Naive B cell (primary cell): ENCODE measurements at regions not wholly inside any gene's neighbourhood (a gene's known extent, or its start where the extent isn't known, plus 50 kb on each side); places are given as distances from the start of the nearest gene placed in this dataset.
"Not testable (repeated sequence)": the region's sequence is repeated elsewhere in the genome, so short reads cannot be mapped to it uniquely, and the experiment has no call there.

Experiments
- ATAC-seq, 2 donors: fragments of 150-1000 bp; cut with Tn5 transposase; 2 replicates each; pipeline ENCODE4 v1.10.0; 2021; ENCODE audit warnings: low read depth in 2 of 2, mild to moderate bottlenecking in 2 of 2, moderate library complexity in 2 of 2
- DNase-seq: peaks from one replicate; pipeline ENCODE4 v3.0.0; 2022
- H3K27ac Mint-ChIP-seq, 6 donors: one replicate each; pipeline ENCODE4 v1.8.0; 2020 to 2022; ENCODE audit warnings: mild to moderate bottlenecking in 6 of 6, mixed read lengths in 6 of 6, moderate library complexity in 5 of 6, inconsistent platforms in 2 of 6
- H3K27me3 Mint-ChIP-seq, 3 donors: one replicate each; pipeline ENCODE4 v1.8.0; 2021 to 2022; ENCODE audit warnings: mixed read lengths in 3 of 3, mild to moderate bottlenecking in 1 of 3
- H3K36me3 Mint-ChIP-seq, 2 donors: one replicate each; pipeline ENCODE4 v1.8.0; 2020 to 2022; ENCODE audit warnings: mixed read lengths in 2 of 2, inconsistent platforms in 1 of 2, mild to moderate bottlenecking in 1 of 2
- H3K4me1 Mint-ChIP-seq, 3 donors: one replicate each; pipeline ENCODE4 v1.8.0; 2020 to 2022; ENCODE audit warnings: mixed read lengths in 3 of 3, inconsistent platforms in 1 of 3, mild to moderate bottlenecking in 1 of 3, moderate library complexity in 1 of 3
- H3K4me3 Mint-ChIP-seq, 8 donors: one replicate each; pipeline ENCODE4 v1.8.0; 2020 to 2022; ENCODE audit warnings: mild to moderate bottlenecking in 8 of 8, mixed read lengths in 8 of 8, moderate library complexity in 8 of 8, inconsistent platforms in 2 of 8
- H3K9me3 Mint-ChIP-seq, 7 donors: one replicate each; pipeline ENCODE4 v1.8.0; 2020 to 2022; ENCODE audit warnings: mixed read lengths in 7 of 7, mild to moderate bottlenecking in 5 of 7, inconsistent platforms in 2 of 7, moderate library complexity in 1 of 7

DNA sequence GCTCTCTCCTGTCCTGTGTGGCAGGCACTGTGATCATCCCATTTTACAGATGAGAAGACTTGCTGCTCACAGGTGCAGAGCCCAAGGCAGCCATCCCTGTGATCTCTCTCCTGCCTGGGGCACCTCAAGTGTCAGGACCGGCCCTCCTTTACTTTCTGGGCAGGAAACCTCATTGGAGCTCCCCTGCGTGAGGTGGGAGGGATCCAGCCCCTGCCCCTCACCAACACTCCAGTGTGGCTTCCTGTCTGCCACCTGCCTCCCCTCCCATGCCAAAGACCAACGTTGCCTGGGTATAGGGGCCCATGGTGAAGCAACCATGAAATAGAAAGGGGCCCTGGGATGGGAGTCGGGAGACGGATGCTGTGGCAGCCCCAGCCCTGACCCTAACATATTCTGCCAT is 91.2 kb upstream of the MYL10 start:
- peaks cover 0 to 6% (median 3%) of the 10 kb centered on the region in 3 donors for H3K4me1 Mint-ChIP-seq
- no peak for ATAC-seq
- H3K27me3 Mint-ChIP-seq, result peaks cover 0 to 10% (median 0%) of the 10 kb centered on the region in 3 donors
- peaks cover 0 to 7% (median 4%) of the 10 kb centered on the region in 7 donors for H3K9me3 Mint-ChIP-seq
- H3K36me3 Mint-ChIP-seq, result no peaks in the 10 kb centered on the region
- no peak overlapping the region for H3K27ac Mint-ChIP-seq
- no peak for DNase-seq
- H3K4me3 Mint-ChIP-seq, result no peak overlapping the region

DNA sequence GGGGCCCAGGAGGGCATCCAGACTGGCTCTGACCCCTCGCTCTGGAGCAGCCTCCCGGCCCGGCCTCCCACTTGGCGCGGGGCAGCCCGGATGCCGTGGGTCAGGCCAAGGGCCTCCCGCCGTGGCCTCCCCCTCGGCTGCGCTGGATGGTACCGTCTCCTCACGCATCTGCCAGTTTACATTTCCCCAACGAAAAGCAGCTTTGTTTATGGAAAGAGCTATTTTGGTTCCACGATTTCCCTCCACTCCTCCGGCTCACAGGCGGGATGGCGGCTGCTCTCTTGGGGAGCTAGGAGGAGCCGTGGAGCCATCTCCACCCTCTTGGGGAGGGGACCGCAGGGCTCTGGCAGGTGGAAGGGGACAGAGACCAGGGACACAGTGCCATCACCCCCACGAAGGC is 93.2 kb upstream of the MYL10 start:
- Mint-ChIP-seq H3K4me3 (no peak overlapping the region), H3K27ac (no peak overlapping the region), H3K36me3 (no peaks in the 10 kb centered on the region), H3K27me3 (peaks cover 0 to 10% (median 0%) of the 10 kb centered on the region in 3 donors), H3K9me3 (peaks cover 0 to 7% (median 4%) of the 10 kb centered on the region in 7 donors), H3K4me1 (peaks cover 0 to 6% (median 3%) of the 10 kb centered on the region in 3 donors)
- ATAC-seq (no peak), DNase-seq (no peak)

DNA sequence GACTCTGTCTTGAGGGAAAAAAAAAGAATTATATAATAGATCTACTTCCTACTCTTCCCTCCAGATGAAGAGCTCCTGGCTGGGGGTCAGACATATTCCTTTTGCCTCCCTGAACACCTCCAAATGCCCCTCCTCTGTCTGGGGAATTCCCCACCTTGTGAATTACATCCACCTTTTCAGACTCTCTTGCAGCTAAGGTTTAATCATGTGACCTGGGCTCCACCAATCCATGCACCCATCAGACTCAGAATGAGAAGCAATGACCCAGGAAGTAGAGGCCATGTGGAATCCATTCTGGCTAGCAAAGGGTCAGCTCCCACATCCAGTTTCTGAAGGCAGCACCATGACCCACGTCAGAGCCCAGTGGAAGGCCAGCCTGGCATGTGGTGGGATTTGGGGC is 93.6 kb upstream of the CUX1 start:
- Mint-ChIP-seq H3K27me3 (peaks cover 0 to 6% (median 0%) of the 10 kb centered on the region in 3 donors), H3K4me1 (no peaks in the 10 kb centered on the region), H3K36me3 (no peaks in the 10 kb centered on the region), H3K4me3 (no peak overlapping the region), H3K9me3 (peaks cover 0 to 7% (median 4%) of the 10 kb centered on the region in 7 donors), H3K27ac (no peak overlapping the region)
- ATAC-seq (no peak), DNase-seq (no peak)

DNA sequence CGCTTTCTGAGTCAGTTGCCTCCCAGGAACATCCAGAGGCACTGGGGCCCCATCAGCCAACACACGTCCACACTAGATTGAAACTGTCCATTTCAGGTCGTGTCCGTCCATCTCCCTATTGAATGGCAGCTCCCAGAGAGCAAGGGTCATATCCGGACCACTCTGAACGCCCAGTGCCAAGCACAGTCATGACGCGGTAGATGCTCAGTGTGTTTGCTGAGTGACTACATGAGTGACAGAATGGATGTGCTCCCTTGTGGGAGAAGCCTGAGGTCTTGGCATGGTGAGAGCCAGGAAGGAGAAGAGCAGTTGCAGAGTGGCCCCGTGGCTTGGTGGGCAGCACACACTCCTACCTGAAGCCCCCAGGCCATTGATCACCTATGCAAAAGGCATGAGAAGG is 92.5 kb upstream of the CUX1 start:
- ATAC-seq (no peak), DNase-seq (no peak)
- no peaks in the 10 kb centered on the region for H3K36me3 Mint-ChIP-seq
- no peak overlapping the region for H3K4me3 Mint-ChIP-seq
- H3K4me1 Mint-ChIP-seq, result no peaks in the 10 kb centered on the region
- H3K9me3 Mint-ChIP-seq, result peaks cover 0 to 7% (median 4%) of the 10 kb centered on the region in 7 donors
- H3K27me3 Mint-ChIP-seq, result no peaks in the 10 kb centered on the region
- peak overlapping the region in 1 of 6 donors; percentile 33 for H3K27ac Mint-ChIP-seq

DNA sequence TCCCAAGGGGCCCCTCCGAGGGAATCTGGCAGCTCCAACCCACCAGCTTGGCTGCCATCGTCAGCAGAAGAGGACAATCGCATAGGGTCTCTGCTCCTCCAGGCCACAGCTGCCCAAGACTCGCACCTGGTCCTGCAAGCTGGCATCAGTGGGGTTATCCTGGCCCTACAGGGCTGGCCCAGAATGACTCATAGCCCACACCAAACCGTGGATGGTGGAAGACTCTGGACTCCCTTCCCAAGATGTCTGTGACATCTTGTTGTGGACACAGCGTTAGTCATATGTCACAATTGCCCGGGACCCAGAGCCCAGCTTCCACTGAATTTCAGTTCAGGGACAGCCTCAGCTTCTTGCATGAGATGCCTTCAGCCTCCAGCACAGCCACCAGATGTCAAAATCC is 91.5 kb upstream of the CUX1 start:
- ATAC-seq (no peak), DNase-seq (no peak)
- Mint-ChIP-seq H3K4me1 (no peaks in the 10 kb centered on the region), H3K9me3 (peaks cover 0 to 7% (median 4%) of the 10 kb centered on the region in 7 donors), H3K36me3 (no peaks in the 10 kb centered on the region), H3K4me3 (no peak overlapping the region), H3K27me3 (no peaks in the 10 kb centered on the region), H3K27ac (no peak overlapping the region)

DNA sequence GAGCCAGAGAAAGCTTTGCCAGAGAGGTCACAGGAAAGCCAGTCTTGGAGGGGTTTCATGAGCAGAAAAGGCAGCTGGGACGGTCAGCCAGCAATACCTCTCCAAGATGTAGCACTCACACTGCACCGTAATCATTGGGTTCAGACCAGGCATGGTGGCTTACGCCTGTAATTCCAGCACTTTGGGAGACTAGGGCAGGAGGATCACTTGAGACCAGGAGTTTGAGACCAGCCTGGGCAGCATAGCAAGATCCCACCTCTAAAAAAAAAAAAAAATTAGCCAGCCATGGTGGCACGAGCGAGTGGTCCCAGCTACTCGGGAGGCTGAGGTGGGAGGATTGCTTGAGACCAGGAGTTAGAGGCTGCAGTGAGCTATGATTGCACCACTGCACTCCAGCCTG is 90.2 kb upstream of the CUX1 start:
- Mint-ChIP-seq H3K4me3 (no peak overlapping the region), H3K9me3 (peaks cover 0 to 7% (median 4%) of the 10 kb centered on the region in 7 donors), H3K4me1 (peaks cover 0 to 3% (median 0%) of the 10 kb centered on the region in 3 donors), H3K36me3 (no peaks in the 10 kb centered on the region), H3K27me3 (peaks cover 0 to 9% (median 0%) of the 10 kb centered on the region in 3 donors), H3K27ac (peak overlapping the region in 1 of 6 donors; percentile 49)
- DNase-seq (no peak), ATAC-seq (no peak)

DNA sequence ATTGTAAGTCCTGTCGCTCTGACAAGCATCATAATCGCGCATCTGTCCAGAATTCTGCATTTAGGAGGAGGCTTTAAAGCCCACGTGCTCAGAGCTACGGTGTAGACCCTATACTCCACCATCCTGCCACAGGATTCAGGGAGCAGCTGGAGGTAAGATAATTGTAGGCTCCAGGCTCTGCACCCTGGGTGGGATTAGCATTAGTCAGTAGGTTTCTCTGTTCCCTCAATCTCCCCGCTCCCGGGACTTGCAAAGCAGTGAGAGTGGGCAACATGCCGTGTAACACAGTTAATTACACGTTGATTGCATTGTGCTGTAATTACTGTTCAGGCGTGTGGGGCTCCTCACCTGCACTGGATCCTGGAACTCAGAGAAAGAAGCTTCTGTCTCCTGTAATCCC is 89.3 kb upstream of the CUX1 start:
- Mint-ChIP-seq H3K27ac (peak overlapping the region in 1 of 6 donors; percentile 49), H3K36me3 (no peaks in the 10 kb centered on the region), H3K27me3 (peaks cover 0 to 10% (median 0%) of the 10 kb centered on the region in 3 donors), H3K4me1 (peaks cover 0 to 3% (median 0%) of the 10 kb centered on the region in 3 donors), H3K4me3 (no peak overlapping the region), H3K9me3 (peaks cover 0 to 7% (median 3%) of the 10 kb centered on the region in 7 donors)
- ATAC-seq (no peak), DNase-seq (no peak)

DNA sequence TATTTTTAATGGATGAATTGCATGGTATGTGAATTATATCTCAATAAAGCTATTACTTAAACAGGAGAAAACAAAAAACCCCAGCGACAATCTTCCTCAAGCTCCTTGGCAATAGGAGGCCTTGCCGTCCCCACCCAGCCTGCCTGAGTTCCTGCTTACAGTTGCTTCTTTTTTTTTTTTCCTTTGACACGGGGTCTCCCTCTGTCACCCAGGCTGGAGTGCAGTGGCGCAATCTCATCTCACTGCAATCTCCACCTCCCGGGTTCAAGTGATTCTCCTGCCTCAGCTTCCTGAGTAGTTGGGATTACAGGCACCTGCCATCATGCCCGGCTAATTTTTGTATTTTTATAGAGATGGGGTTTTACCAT is 88.6 kb upstream of the CUX1 start:
- H3K27me3 Mint-ChIP-seq, H3K27ac Mint-ChIP-seq, ATAC-seq, DNase-seq, H3K4me1 Mint-ChIP-seq, H3K4me3 Mint-ChIP-seq, H3K9me3 Mint-ChIP-seq, H3K36me3 Mint-ChIP-seq: not testable (repeated sequence)

DNA sequence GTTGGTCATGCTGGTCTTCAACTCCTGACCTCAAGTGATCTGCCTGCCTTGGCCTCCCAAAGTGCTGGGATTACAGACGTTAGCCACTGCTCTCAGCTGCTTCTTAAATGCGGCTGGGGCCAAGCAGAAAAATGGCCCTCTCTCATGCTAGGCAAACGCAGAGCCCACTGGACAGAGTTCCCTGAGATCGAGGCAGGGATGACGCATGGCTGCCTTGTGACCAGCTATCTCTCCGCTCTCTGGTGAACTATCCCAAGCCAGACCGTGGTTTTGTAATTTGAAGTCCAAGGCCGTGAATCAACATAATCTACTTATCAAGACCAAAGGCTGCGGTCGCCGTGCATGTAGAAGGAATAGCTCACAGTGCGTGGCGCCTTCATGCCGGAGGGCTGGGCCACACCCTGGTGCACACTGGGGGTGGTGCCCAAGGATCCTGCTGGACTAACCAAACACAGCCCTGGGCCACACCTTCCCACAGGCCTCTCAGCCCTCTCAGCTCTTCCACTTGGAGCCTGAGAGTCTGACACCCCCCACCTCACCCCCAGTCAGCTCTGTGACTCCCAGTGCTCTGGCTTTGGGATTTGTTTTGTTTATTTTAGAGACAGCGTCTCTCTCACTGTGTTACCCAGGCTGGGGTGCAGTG is 88.1 kb upstream of the CUX1 start:
- ATAC-seq (no peak), DNase-seq (no peak)
- H3K9me3 Mint-ChIP-seq, result no peaks in the 10 kb centered on the region
- no peak overlapping the region for H3K27ac Mint-ChIP-seq
- no peak overlapping the region for H3K4me3 Mint-ChIP-seq
- H3K4me1 Mint-ChIP-seq, result peaks cover 5 to 7% (median 6%) of the 10 kb centered on the region in 3 donors
- H3K36me3 Mint-ChIP-seq, result no peaks in the 10 kb centered on the region
- H3K27me3 Mint-ChIP-seq, result peaks cover 0 to 10% (median 0%) of the 10 kb centered on the region in 3 donors

DNA sequence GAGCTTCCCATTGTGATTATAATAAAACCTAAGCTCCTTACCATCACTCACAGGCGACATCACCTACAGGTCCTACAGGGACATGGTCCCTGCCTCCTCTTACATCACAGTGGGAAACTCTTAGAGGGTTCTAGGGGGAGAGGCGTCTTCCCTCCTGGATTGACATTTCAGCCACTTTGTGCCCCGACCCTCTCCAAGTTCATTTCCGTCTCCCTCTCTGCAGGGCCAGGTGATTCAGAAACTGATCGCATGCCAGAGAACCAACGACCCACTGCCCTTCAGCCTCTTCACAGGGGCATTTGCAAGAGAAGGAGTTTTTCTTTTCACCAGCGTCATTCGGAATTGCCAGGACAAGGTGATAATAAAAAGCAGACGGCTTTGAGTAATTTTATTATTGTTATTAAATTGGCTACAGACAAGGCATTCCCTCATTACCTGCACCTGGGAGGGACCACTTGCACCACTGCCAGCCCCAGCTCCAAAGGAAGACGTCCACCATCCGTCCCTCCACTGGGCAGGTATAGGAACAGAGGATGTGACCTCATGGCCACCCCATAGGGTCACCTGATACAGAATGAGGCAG is 85.8 kb upstream of the CUX1 start:
- no peak overlapping the region for H3K27ac Mint-ChIP-seq

DNA sequence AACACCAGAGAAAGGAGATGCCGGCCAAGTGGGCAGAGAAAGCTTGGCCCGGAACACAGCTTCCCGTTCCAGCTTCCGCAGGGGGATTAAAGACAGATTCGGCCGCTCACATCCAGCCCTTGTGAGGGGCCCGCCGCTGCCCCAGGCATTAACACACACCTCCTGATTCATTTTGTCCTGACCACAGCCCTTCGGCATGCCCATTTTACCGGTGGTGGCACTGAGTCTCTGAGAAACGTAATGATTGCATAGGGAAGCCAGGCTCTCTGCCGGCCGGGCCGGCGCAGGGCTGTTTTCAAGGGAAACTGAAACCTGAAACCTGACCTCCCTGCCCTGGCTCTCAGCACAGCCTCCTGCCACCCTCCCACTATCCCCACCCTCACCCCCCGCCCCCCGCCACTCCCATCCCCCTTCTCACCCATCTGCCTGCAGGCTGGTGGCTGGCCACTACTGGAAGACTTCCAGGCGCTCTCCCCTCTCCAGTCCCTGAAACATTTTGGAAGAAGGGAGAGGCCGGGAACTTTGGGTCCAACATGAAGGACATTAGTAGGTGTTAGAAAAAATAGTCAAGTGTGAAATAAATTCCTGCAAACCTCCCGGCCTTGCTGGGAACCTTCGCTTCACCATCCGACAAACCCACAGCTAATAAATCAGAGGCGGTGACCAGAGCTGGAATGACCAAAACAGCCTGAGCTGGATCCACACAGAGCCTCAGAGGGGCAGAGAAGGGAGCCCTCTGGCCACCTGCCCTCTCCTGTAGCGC is 83.5 kb upstream of the CUX1 start:
- ATAC-seq, result no peak
- H3K4me3 Mint-ChIP-seq, result peak overlapping the region in 7 of 8 donors; percentile 25 to 78 (median 59)
- H3K9me3 Mint-ChIP-seq, result peaks cover 0 to 3% (median 0%) of the 10 kb centered on the region in 7 donors
- peaks cover 0 to 7% of the 10 kb centered on the region in 2 donors for H3K36me3 Mint-ChIP-seq
- H3K27ac Mint-ChIP-seq, result peak overlapping the region in 2 of 6 donors; percentile 69 to 73
- peaks cover 0 to 10% (median 4%) of the 10 kb centered on the region in 3 donors for H3K27me3 Mint-ChIP-seq
- DNase-seq, result no peak
- H3K4me1 Mint-ChIP-seq, result peaks cover 7 to 12% (median 9%) of the 10 kb centered on the region in 3 donors

More for the DNA sequence above, 85.8 kb upstream of the CUX1 start:
- ATAC-seq (no peak), DNase-seq (no peak)
- Mint-ChIP-seq H3K36me3 (peaks cover 0 to 7% of the 10 kb centered on the region in 2 donors), H3K9me3 (peaks cover 0 to 3% (median 0%) of the 10 kb centered on the region in 7 donors), H3K27me3 (peaks cover 0 to 10% (median 4%) of the 10 kb centered on the region in 3 donors), H3K4me3 (no peak overlapping the region), H3K4me1 (peaks cover 7 to 12% (median 9%) of the 10 kb centered on the region in 3 donors)

DNA sequence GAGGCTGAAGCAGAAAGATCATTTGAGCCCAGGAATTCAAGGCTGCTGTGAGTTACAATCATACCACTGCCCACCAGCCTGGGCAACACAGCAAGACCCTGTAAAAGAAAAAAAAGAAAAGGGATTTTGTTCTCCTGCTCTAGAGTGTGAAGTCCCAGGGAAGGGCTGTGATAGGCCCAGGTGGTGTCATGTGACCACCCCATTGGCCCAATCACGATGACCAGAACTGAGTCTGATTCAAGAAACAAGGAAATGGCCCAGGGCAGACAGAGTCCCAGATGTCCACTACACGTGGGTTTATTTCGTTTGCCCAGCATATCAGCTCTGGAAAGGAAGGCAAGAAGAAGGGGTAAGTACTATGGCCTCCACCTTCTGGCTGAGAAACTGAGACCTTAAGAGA is 81.3 kb upstream of the CUX1 start:
- Mint-ChIP-seq H3K4me3 (no peak overlapping the region), H3K36me3 (peaks cover 0 to 7% of the 10 kb centered on the region in 2 donors), H3K27ac (no peak overlapping the region), H3K4me1 (peaks cover 24 to 29% (median 26%) of the 10 kb centered on the region in 3 donors), H3K27me3 (peaks cover 0 to 10% (median 4%) of the 10 kb centered on the region in 3 donors), H3K9me3 (peaks cover 0 to 3% (median 0%) of the 10 kb centered on the region in 7 donors)
- ATAC-seq (no peak), DNase-seq (no peak)

DNA sequence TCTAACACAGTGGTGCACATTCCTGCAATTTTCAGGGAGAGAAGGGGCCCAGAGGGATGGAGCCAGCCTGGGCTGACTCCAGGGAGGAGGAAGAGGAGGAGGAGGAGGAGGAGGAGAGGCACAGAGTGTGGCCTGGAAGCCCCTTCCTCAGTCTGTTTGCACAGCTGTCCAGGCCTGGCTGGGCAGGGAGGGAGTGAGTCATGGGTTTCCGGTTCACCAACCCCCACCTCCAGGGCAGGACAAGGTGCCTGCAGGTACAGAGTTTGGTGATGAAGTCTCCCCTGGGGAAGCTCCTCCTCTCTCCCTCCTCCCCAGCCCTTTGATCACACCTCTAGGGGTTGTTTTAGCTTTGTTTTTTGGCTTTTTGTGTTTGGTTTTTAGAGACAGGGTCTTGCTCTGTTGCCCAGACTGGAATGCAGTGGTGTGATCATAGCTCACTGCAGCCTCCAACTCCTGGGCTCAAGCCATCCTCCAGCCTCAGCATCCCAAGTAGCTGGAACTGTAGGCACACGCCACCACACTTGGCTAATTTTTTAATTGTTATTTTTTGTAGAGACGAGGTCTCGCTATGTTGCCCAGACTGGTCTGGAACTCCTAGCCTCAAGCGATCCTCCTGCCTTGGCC is 77.5 kb upstream of the CUX1 start:
- Mint-ChIP-seq H3K9me3 (peaks cover 0 to 3% (median 0%) of the 10 kb centered on the region in 7 donors), H3K4me1 (peaks cover 27 to 45% (median 33%) of the 10 kb centered on the region in 3 donors), H3K27ac (peak overlapping the region in 2 of 6 donors; percentile 63 to 76), H3K27me3 (peaks cover 0 to 4% (median 0%) of the 10 kb centered on the region in 3 donors), H3K36me3 (peaks cover 0 to 5% of the 10 kb centered on the region in 2 donors), H3K4me3 (peak overlapping the region in 2 of 8 donors; percentile 73 to 77)
- no peak for ATAC-seq
- no peak for DNase-seq
